Endothelial cell of umbilical vein (primary cell): ENCODE measurements at regions not wholly inside any gene's neighbourhood (a gene's known extent, or its start where the extent isn't known, plus 50 kb on each side); places are given as distances from the start of the nearest gene placed in this dataset.
A peak's percentile ranks its signal among the peaks of the same experiment; 100 is the strongest.

Source experiments
- BruUV-seq: library from RNA; stranded (reverse); fragments of 400-500 nt; replicated peaks from 2 replicates; lab custom pipeline; 2021; lab: Mats Ljungman, UMichigan
- CTCF ChIA-PET: fragments of 300-600, 350-600 bp; sonication (Branson Sonifier 250); formaldehyde crosslinking; loops from one replicate; lab custom pipeline; 2021; ENCODE audit warnings: antibody characterized with exemption, inconsistent platforms; lab: Charles Lee
- POLR2A ChIA-PET: fragments of 300-600, 350-600 bp; sonication (Branson Sonifier 250); formaldehyde crosslinking; loops from one replicate; lab custom pipeline; 2021; ENCODE audit warnings: antibody characterized with exemption, inconsistent platforms; lab: Charles Lee
- DNase-seq: peaks from one replicate; pipeline ENCODE4 v3.0.0-alpha.2; 2011; ENCODE audit warnings: low read depth, low spot score
- FAIRE-seq: peaks from 2 replicates; lab custom pipeline; 2011; peaks lifted over from hg19 to GRCh38; lab: Jason Lieb, UNC
- H2AFZ ChIP-seq: 2 replicates; pipeline ENCODE4 v1.6.0; 2012; ENCODE audit warnings: low read depth, low read length, control low read depth, inconsistent platforms
- H3K27ac ChIP-seq: 2 replicates; pipeline ENCODE4 v1.5.1; 2011; ENCODE audit warnings: low read depth, mild to moderate bottlenecking, control low read depth, low read length, moderate library complexity; ENCODE audit not compliant: insufficient read depth
- H3K27me3 ChIP-seq, 2 experiments: 2 replicates each; pipeline versions ENCODE4 v1.6.0 to v1.6.1; 2011; ENCODE audit warnings: low read length in 2 of 2, mixed read lengths in 1 of 2; ENCODE audit not compliant: control insufficient read depth in 2 of 2, insufficient read depth in 2 of 2
- H3K36me3 ChIP-seq, 2 experiments: 2 replicates in 1 of 2; 3 replicates in 1 of 2; pipeline ENCODE4 v1.5.1; 2011; ENCODE audit warnings: low read length in 2 of 2, mild to moderate bottlenecking in 1 of 2, moderate library complexity in 1 of 2; ENCODE audit not compliant: control insufficient read depth in 2 of 2, insufficient read depth in 2 of 2; ENCODE audit errors: extremely low read depth in 1 of 2
- H3K4me1 ChIP-seq: 3 replicates; pipeline ENCODE4 v1.5.1; 2011; ENCODE audit warnings: mild to moderate bottlenecking, low read length; ENCODE audit not compliant: control insufficient read depth, insufficient read depth; ENCODE audit errors: extremely low read depth
- H3K4me2 ChIP-seq: 2 replicates; pipeline ENCODE4 v1.6.1; 2011; ENCODE audit warnings: low read length, control low read depth, mixed read lengths; ENCODE audit not compliant: insufficient read depth
- H3K4me3 ChIP-seq, 3 experiments: fragments of 200-600 bp in 1 of 3; sonication (generic), shearing (Covaris generic) in 1 of 3; replicated peaks in 1 of 3; 2 replicates each; pipeline ENCODE4 v1.5.1; 2011 to 2016; ENCODE audit warnings: control low read depth in 3 of 3, low read length in 3 of 3, mild to moderate bottlenecking in 2 of 3, inconsistent platforms in 1 of 3, low read depth in 1 of 3, moderate library complexity in 1 of 3; ENCODE audit not compliant: insufficient read depth in 1 of 3
- H3K79me2 ChIP-seq: 2 replicates; pipeline ENCODE4 v1.6.0; 2012; ENCODE audit warnings: low read length, inconsistent platforms; ENCODE audit not compliant: control insufficient read depth, insufficient read depth
- H3K9ac ChIP-seq: replicated peaks from 2 replicates; pipeline ENCODE3; 2011; ENCODE audit warnings: low read length, control low read depth; ENCODE audit not compliant: insufficient read depth; ENCODE audit errors: extremely low read depth
- H3K9me1 ChIP-seq: replicated peaks from 3 replicates; pipeline ENCODE4 v1.6.0; 2011; ENCODE audit warnings: mild to moderate bottlenecking, low read length; ENCODE audit not compliant: control insufficient read depth, insufficient read depth; ENCODE audit errors: extremely low read depth
- H3K9me3 ChIP-seq: replicated peaks from 2 replicates; pipeline ENCODE4 v1.5.1; 2012; ENCODE audit warnings: low read length, inconsistent platforms; ENCODE audit not compliant: control insufficient read depth, insufficient read depth
- H4K20me1 ChIP-seq: replicated peaks from 2 replicates; pipeline ENCODE3; 2011; ENCODE audit warnings: mild to moderate bottlenecking, low read length; ENCODE audit not compliant: control insufficient read depth, insufficient read depth; ENCODE audit errors: extremely low read depth
- CTCF ChIP-seq, 2 donors: IDR thresholded peaks; 1 replicate in 1 of 2; 2 replicates in 1 of 2; pipeline ENCODE4 v1.5.1; 2011; ENCODE audit warnings: low read length in 2 of 2, mild to moderate bottlenecking in 2 of 2, moderate library complexity in 2 of 2, control low read depth in 1 of 2, inconsistent platforms in 1 of 2, low read depth in 1 of 2; ENCODE audit not compliant: insufficient read depth in 1 of 2; ENCODE audit errors: extremely low read depth in 1 of 2
- EZH2 ChIP-seq: IDR thresholded peaks from 2 replicates; pipeline ENCODE4 v1.6.1; 2012; ENCODE audit warnings: borderline replicate concordance, low read depth, mild to moderate bottlenecking, moderate library complexity, low read length, inconsistent platforms; ENCODE audit not compliant: severe bottlenecking
- FOS ChIP-seq: IDR thresholded peaks from 2 replicates; pipeline ENCODE4 v1.6.1; 2011; ENCODE audit warnings: mild to moderate bottlenecking, low read length, moderate library complexity, borderline replicate concordance; ENCODE audit not compliant: insufficient read depth
- GATA2 ChIP-seq: IDR thresholded peaks from 2 replicates; pipeline ENCODE4 v1.7.0; 2011; ENCODE audit warnings: low read depth, mild to moderate bottlenecking, moderate library complexity, mixed read lengths, low read length; ENCODE audit not compliant: insufficient read length, insufficient read depth
- JUN ChIP-seq: IDR thresholded peaks from 2 replicates; pipeline ENCODE4 v1.6.1; 2011; ENCODE audit warnings: borderline replicate concordance, low read depth; ENCODE audit not compliant: insufficient read length, insufficient read depth
- MAX ChIP-seq: IDR thresholded peaks from 2 replicates; pipeline ENCODE4 v1.6.1; 2011; ENCODE audit not compliant: insufficient read depth, insufficient read length
- MYC ChIP-seq: IDR thresholded peaks from one replicate; pipeline ENCODE4 v1.6.1; 2011; ENCODE audit warnings: mild to moderate bottlenecking, low read depth, low read length
- POLR2A ChIP-seq: IDR thresholded peaks from 2 replicates; pipeline ENCODE4 v1.6.1; 2012; ENCODE audit warnings: low read depth, mild to moderate bottlenecking, control low read depth, low read length
- POLR2AphosphoS5 ChIP-seq: IDR thresholded peaks from 2 replicates; pipeline ENCODE4 v1.6.1; 2012; ENCODE audit warnings: low read depth, mild to moderate bottlenecking, control low read depth, low read length, moderate library complexity; ENCODE audit not compliant: insufficient read depth
- dilution Hi-C: fragments of 300-500 bp; cut with MboI; formaldehyde crosslinking; loops from one replicate; pipeline ENCODE4 v1.15.0; 2019; ENCODE audit warnings: low sequenced_read_pairs; ENCODE audit not compliant: extremely low pct_ligation_motif_present
- intact Hi-C: fragments of 100-400 bp; cut with micrococcal nuclease; formaldehyde crosslinking; loops from one replicate; pipeline ENCODE4 v1.10.0; 2022

- H3K79me2 ChIP-seq: no peaks in the 10 kb centered on the region
- intact Hi-C loops: no loop called here
- BruUV-seq: no TSS peak
- CTCF ChIA-PET: interaction anchor here (1.4 kb wide), 1 partner anchor 10 kb away, joined by 3 read pairs; no protein-coding TSS in a partner anchor
- no peak overlapping the region for H3K9ac ChIP-seq
- no peak overlapping the region for H3K27ac ChIP-seq
- H3K4me2 ChIP-seq: no peak overlapping the region
- H3K4me3 ChIP-seq: no peak overlapping the region
- TF ChIP-seq EZH2: no peak
- TF ChIP-seq FOS: no peak
- no peak for TF ChIP-seq POLR2AphosphoS5
- no peak for TF ChIP-seq MYC
- TF ChIP-seq CTCF (IDR thresholded peaks at IDR 0.05; ENCODE audit: extremely low read depth in 1 of 2, insufficient read depth in 1 of 2, low read depth in 1 of 2, low read length in 2 of 2): no peak
- no peak for TF ChIP-seq JUN
- TF ChIP-seq GATA2: no peak
- TF ChIP-seq POLR2A: no peak
- no peak for TF ChIP-seq MAX
- H3K27me3 ChIP-seq: no peaks in the 10 kb centered on the region
- H3K36me3 ChIP-seq: no peaks in the 10 kb centered on the region
- H4K20me1 ChIP-seq: no peaks in the 10 kb centered on the region
- no peaks in the 10 kb centered on the region for H3K9me3 ChIP-seq
- H2AFZ ChIP-seq: no peak overlapping the region
- DNase-seq (no peak), FAIRE-seq (peak; percentile 31)
- no peaks in the 10 kb centered on the region for H3K4me1 ChIP-seq
- dilution Hi-C loops: no loop called here
- H3K9me1 ChIP-seq: no peaks in the 10 kb centered on the region
- POLR2A ChIA-PET: no interaction called here
Measured at GRCh38 chr1:234710936-234711724, 101.2 kb upstream of the IRF2BP2 start.
